PFSK-1 (cell line): ENCODE measurements at regions not wholly inside any gene's neighbourhood (a gene's known extent, or its start where the extent isn't known, plus 50 kb on each side); places are given as distances from the start of the nearest gene placed in this dataset.

Source experiments
- FOXP2 ChIP-seq: optimal IDR thresholded peaks from 2 replicates; pipeline ENCODE3; 2011; ENCODE audit warnings: borderline replicate concordance, control low read depth, inconsistent platforms; ENCODE audit not compliant: insufficient read depth; ENCODE audit errors: extremely low read length, extremely low read depth
- POLR2AphosphoS5 ChIP-seq: IDR thresholded peaks from 2 replicates; pipeline ENCODE4 v1.6.1; 2012; ENCODE audit warnings: low read depth, mild to moderate bottlenecking, control low read depth, low read length, moderate library complexity
- SIN3A ChIP-seq: IDR thresholded peaks from 2 replicates; pipeline ENCODE4 v1.6.1; 2012; ENCODE audit warnings: mild to moderate bottlenecking, low read length, moderate library complexity, borderline replicate concordance; ENCODE audit not compliant: insufficient read depth
- TAF1 ChIP-seq: IDR thresholded peaks from 2 replicates; pipeline ENCODE4 v1.6.1; 2012; ENCODE audit warnings: low read length, control low read depth, borderline replicate concordance; ENCODE audit not compliant: insufficient read depth
- TF ChIP-seq, protein P1 (sequence below), 2 experiments: IDR thresholded peaks; 2 replicates each; pipeline versions ENCODE4 v1.6.1 to v1.8.0; 2011 to 2012; ENCODE audit warnings: low read depth in 2 of 2, low read length in 2 of 2, control low read depth in 1 of 2, inconsistent platforms in 1 of 2, mild to moderate bottlenecking in 1 of 2, moderate library complexity in 1 of 2; ENCODE audit not compliant: insufficient read depth in 1 of 2

DNA sequence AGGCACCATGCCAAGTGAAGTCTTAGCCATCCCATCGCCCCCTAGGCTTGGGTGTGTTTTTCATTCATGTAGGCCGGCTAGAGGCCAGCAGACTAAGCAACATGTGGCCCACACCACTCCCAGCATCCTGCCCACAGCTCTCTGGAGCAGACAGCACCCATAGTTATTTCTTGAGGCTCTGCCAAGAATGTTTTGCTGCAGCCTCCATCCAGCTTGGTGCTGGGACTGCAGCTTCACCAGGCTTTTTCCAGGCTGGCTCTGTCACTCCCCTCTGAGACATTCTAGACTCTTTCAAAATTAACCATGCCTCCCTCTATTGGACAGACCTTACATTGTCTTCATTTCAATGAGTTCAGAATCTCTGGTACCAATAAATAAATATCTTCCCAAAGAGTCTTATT is 104.2 kb downstream of the DUSP10 start:
- TF ChIP-seq FOXP2: no peak
- no peak for TF ChIP-seq POLR2AphosphoS5
- TF ChIP-seq, protein P1, sequence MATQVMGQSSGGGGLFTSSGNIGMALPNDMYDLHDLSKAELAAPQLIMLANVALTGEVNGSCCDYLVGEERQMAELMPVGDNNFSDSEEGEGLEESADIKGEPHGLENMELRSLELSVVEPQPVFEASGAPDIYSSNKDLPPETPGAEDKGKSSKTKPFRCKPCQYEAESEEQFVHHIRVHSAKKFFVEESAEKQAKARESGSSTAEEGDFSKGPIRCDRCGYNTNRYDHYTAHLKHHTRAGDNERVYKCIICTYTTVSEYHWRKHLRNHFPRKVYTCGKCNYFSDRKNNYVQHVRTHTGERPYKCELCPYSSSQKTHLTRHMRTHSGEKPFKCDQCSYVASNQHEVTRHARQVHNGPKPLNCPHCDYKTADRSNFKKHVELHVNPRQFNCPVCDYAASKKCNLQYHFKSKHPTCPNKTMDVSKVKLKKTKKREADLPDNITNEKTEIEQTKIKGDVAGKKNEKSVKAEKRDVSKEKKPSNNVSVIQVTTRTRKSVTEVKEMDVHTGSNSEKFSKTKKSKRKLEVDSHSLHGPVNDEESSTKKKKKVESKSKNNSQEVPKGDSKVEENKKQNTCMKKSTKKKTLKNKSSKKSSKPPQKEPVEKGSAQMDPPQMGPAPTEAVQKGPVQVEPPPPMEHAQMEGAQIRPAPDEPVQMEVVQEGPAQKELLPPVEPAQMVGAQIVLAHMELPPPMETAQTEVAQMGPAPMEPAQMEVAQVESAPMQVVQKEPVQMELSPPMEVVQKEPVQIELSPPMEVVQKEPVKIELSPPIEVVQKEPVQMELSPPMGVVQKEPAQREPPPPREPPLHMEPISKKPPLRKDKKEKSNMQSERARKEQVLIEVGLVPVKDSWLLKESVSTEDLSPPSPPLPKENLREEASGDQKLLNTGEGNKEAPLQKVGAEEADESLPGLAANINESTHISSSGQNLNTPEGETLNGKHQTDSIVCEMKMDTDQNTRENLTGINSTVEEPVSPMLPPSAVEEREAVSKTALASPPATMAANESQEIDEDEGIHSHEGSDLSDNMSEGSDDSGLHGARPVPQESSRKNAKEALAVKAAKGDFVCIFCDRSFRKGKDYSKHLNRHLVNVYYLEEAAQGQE (IDR thresholded peaks at IDR 0.05; ENCODE audit: insufficient read depth in 1 of 2, low read depth in 2 of 2, low read length in 2 of 2): no peak
- no peak for TF ChIP-seq TAF1
- no peak for TF ChIP-seq SIN3A

DNA sequence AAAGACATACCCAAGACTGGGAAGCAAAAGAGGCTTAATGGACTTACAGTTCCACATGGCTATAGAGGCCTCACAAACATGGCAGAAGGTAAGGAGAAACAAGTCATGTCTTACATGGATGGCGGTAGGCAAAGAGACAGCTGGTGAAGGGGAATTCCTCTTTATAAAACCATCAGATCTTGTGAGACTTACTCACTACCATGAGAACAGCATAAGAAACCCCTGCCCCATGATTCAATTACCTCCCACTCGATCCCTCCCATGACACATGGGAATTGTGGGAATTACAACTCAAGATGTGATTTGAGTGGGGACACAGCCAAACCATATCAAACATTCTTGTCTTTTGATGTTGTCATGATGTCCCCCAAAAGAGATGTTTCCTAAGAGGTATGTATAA is 103.3 kb downstream of the DUSP10 start:
- no peak for TF ChIP-seq FOXP2
- no peak for TF ChIP-seq TAF1
- TF ChIP-seq SIN3A: no peak
- TF ChIP-seq, protein P1 (IDR thresholded peaks at IDR 0.05; ENCODE audit: insufficient read depth in 1 of 2, low read depth in 2 of 2, low read length in 2 of 2): no peak
- no peak for TF ChIP-seq POLR2AphosphoS5

DNA sequence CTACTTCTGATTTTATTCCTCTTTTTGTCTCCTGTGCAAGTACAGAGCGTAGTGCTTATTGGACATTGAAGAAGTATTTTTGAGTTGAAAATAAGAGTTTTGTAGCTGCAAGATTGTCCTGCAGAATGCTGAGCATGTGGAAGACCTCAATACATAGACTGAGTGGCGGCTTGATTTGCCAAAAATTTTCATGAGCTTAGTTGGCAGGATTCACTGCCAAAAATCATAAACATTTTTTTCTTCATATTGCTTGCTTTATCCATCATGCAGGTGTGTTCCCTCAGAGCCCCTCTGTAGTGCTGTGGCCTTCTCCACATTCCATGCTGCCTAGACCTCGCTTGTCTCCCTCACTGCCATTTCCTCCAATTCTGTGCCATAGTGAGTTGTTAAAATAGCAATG is 100.1 kb downstream of the DUSP10 start:
- TF ChIP-seq, protein P1 (IDR thresholded peaks at IDR 0.05; ENCODE audit: insufficient read depth in 1 of 2, low read depth in 2 of 2, low read length in 2 of 2): no peak
- no peak for TF ChIP-seq SIN3A
- no peak for TF ChIP-seq POLR2AphosphoS5
- no peak for TF ChIP-seq FOXP2
- TF ChIP-seq TAF1: no peak

DNA sequence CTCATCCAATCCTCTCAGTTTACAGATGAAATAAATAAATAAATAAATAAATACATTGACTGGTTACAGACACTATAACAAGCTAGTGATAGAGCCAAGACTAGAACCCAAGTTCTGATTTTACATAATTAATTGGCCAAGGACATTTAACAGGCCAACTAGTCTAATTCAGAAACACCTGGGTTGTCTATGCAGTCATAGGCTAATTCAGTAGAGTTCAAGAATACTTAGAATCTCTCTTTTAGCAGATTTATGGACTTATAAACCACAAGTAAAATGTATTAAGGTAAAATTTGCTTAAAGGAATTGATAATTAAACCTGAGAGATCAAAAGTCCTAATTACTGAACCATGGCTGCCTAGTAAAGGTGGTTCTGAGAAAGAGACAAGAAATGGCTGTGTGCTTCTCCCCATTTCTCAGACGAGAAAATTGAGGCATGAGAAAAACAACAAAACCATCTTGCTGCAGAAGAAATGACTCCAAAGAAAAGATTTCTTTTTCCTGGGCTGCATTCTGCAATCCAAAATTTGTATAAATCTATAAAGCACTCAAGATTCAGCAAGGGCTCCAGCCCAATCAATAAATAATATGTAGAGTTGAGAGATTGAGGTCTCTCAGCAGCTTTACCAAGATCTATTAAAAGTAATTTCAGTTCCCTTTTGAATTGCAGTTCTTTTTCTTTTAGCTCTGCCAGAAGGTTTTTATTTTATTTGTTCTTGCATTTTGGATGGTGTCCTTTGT is 98.3 kb downstream of the DUSP10 start:
- TF ChIP-seq POLR2AphosphoS5 (no peak), FOXP2 (no peak), SIN3A (no peak), TAF1 (no peak)
- TF ChIP-seq, protein P1 (IDR thresholded peaks at IDR 0.05; ENCODE audit: insufficient read depth in 1 of 2, low read depth in 2 of 2, low read length in 2 of 2): no peak

DNA sequence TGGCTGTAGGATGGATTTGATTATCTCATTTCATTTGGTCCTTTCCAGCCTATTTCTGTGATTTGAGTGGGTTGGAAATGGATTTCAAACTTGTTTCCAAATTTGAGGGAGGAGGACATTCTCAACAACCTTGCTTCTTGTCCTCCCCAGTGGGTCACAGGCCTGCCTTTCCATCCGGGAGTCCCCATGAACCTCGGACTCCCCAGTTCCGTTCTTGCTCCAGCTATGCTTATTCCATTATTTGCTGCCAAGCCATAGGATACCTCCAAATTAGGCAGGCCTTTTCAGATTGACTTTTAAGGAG is 97.8 kb downstream of the DUSP10 start:
- TF ChIP-seq TAF1 (no peak), POLR2AphosphoS5 (no peak), FOXP2 (no peak), SIN3A (no peak)
- TF ChIP-seq, protein P1 (IDR thresholded peaks at IDR 0.05; ENCODE audit: insufficient read depth in 1 of 2, low read depth in 2 of 2, low read length in 2 of 2): no peak
